ENCODE measurements at regions not wholly inside any gene's neighbourhood (a gene's known extent, or its start where the extent isn't known, plus 50 kb on each side); places are given as distances from the start of the nearest gene placed in this dataset.
"Not testable (repeated sequence)": the region's sequence is repeated elsewhere in the genome, so short reads cannot be mapped to it uniquely, and the experiment has no call there.

- H3K4me3 ChIP-seq: no peak overlapping the region
- 93 to 99% methylated on average over 4 of the region's 4 CpGs for WGBS, 2 donors
- intact Hi-C loops (cut with DNase I): no loop called here
- H3K36me3 ChIP-seq: no peaks in the 10 kb centered on the region
- no peak for TF ChIP-seq CTCF (IDR thresholded peaks at IDR 0.05)
- no peak for TF ChIP-seq POLR2A (IDR thresholded peaks at IDR 0.05)
- no peak for DNase-seq
- no peaks in the 10 kb centered on the region for H3K9me3 ChIP-seq
- H3K4me1 ChIP-seq: no peaks in the 10 kb centered on the region
- no peak overlapping the region for H3K27ac ChIP-seq
- no peaks in the 10 kb centered on the region for H3K27me3 ChIP-seq
Observed at GRCh38 chr3:75305901-75306300, 358.2 kb upstream of the FRG2C start.

- H3K4me3 ChIP-seq; H3K27ac ChIP-seq; H3K27me3 ChIP-seq; H3K9me3 ChIP-seq; H3K4me1 ChIP-seq; H3K36me3 ChIP-seq; DNase-seq; intact Hi-C loops (cut with DNase I): not testable (repeated sequence)
- 88 to 96% methylated on average over 3 of the region's 3 CpGs for WGBS, 2 donors
Observed at GRCh38 chr3:75311306-75311705, 352.8 kb upstream of the FRG2C start.

GRCh38 chr3:75312469-75312868 is 351.7 kb upstream of the FRG2C start:
- WGBS, 2 donors: 67 to 74% methylated on average over 2 to 3 of the region's 3 CpGs
- intact Hi-C loops (cut with DNase I); H3K27me3 ChIP-seq; H3K9me3 ChIP-seq; H3K4me1 ChIP-seq; H3K4me3 ChIP-seq; H3K36me3 ChIP-seq; DNase-seq; H3K27ac ChIP-seq: not testable (repeated sequence)

GRCh38 chr3:75319776-75320175 is 344.4 kb upstream of the FRG2C start:
- H3K36me3 ChIP-seq; intact Hi-C loops (cut with DNase I); H3K9me3 ChIP-seq; H3K4me1 ChIP-seq; H3K27ac ChIP-seq; H3K27me3 ChIP-seq; H3K4me3 ChIP-seq; DNase-seq: not testable (repeated sequence)
- WGBS, 2 donors: 70% methylated on average over 1 of the region's 1 CpG; no CpG with 5 or more reads in 1 of the 2 donors

GRCh38 chr3:75320369-75320768 is 343.8 kb upstream of the FRG2C start:
- Histone ChIP-seq H3K27me3 (no peaks in the 10 kb centered on the region), H3K36me3 (no peaks in the 10 kb centered on the region), H3K4me3 (no peak overlapping the region), H3K4me1 (no peaks in the 10 kb centered on the region), H3K9me3 (no peaks in the 10 kb centered on the region), H3K27ac (no peak overlapping the region)
- TF ChIP-seq POLR2A (IDR thresholded peaks at IDR 0.05) (no peak), CTCF (IDR thresholded peaks at IDR 0.05) (no peak)
- no peak for DNase-seq
- 70 to 100% methylated on average over 1 to 2 of the region's 4 CpGs for WGBS, 2 donors
- intact Hi-C loops (cut with DNase I): no loop called here

- Histone ChIP-seq H3K27ac (no peak overlapping the region), H3K4me1 (no peaks in the 10 kb centered on the region), H3K9me3 (no peaks in the 10 kb centered on the region), H3K36me3 (no peaks in the 10 kb centered on the region), H3K27me3 (no peaks in the 10 kb centered on the region), H3K4me3 (no peak overlapping the region)
- no peak for DNase-seq
- WGBS, 2 donors: 93 to 97% methylated on average over 3 of the region's 3 CpGs
- intact Hi-C loops (cut with DNase I): no loop called here
- TF ChIP-seq CTCF (IDR thresholded peaks at IDR 0.05): no peak
- no peak for TF ChIP-seq POLR2A (IDR thresholded peaks at IDR 0.05)
Observed at GRCh38 chr3:75321060-75321459, 343.1 kb upstream of the FRG2C start.

GRCh38 chr3:75323936-75324335 is 340.2 kb upstream of the FRG2C start:
- intact Hi-C loops (cut with DNase I); H3K27ac ChIP-seq; H3K4me1 ChIP-seq; DNase-seq; H3K36me3 ChIP-seq; H3K9me3 ChIP-seq; H3K4me3 ChIP-seq: not testable (repeated sequence)
- WGBS, 2 donors: 46 to 53% methylated on average over 2 of the region's 2 CpGs
- peaks cover 0 to 10% (median 0%) of the 10 kb centered on the region in 4 donors for H3K27me3 ChIP-seq

Data from esophagus squamous epithelium (tissue), 5 donors.